Osteocyte (in vitro differentiated cells): ENCODE measurements at regions not wholly inside any gene's neighbourhood (a gene's known extent, or its start where the extent isn't known, plus 50 kb on each side); places are given as distances from the start of the nearest gene placed in this dataset.

Source experiments
- DNase-seq: peaks from one replicate; pipeline ENCODE4 v3.0.0; 2021; ENCODE audit warnings: mixed read lengths; ENCODE audit not compliant: unreplicated experiment; ENCODE audit errors: extremely low spot score
- H3K27ac Mint-ChIP-seq: one replicate; pipeline ENCODE4 v1.8.0; 2021; ENCODE audit warnings: mild to moderate bottlenecking, mixed read lengths; ENCODE audit not compliant: unreplicated experiment
- H3K27me3 Mint-ChIP-seq: one replicate; pipeline ENCODE4 v1.8.0; 2021; ENCODE audit warnings: mixed read lengths; ENCODE audit not compliant: unreplicated experiment
- H3K36me3 Mint-ChIP-seq: one replicate; pipeline ENCODE4 v1.8.0; 2021; ENCODE audit warnings: mixed read lengths; ENCODE audit not compliant: unreplicated experiment
- H3K4me1 Mint-ChIP-seq: one replicate; pipeline ENCODE4 v1.8.0; 2021; ENCODE audit warnings: mixed read lengths; ENCODE audit not compliant: unreplicated experiment
- H3K4me3 Mint-ChIP-seq: one replicate; pipeline ENCODE4 v1.8.0; 2021; ENCODE audit warnings: mild to moderate bottlenecking, moderate library complexity, mixed read lengths; ENCODE audit not compliant: unreplicated experiment
- H3K9me3 Mint-ChIP-seq: one replicate; pipeline ENCODE4 v1.8.0; 2021; ENCODE audit warnings: mixed read lengths; ENCODE audit not compliant: unreplicated experiment
- TF ChIP-seq, protein P1 (sequence below): fragments of 200-600 bp; sonication (generic); IDR thresholded peaks from 2 replicates; pipeline ENCODE4 v1.5.0; 2021; ENCODE audit warnings: antibody characterized with exemption, mild to moderate bottlenecking, moderate library complexity

- no peak overlapping the region for H3K27ac Mint-ChIP-seq
- H3K4me1 Mint-ChIP-seq, result peaks cover 5% of the 10 kb centered on the region
- DNase-seq, result no peak
- no peaks in the 10 kb centered on the region for H3K27me3 Mint-ChIP-seq
- no peak overlapping the region for H3K4me3 Mint-ChIP-seq
- no peaks in the 10 kb centered on the region for H3K36me3 Mint-ChIP-seq
- TF ChIP-seq, protein P1, sequence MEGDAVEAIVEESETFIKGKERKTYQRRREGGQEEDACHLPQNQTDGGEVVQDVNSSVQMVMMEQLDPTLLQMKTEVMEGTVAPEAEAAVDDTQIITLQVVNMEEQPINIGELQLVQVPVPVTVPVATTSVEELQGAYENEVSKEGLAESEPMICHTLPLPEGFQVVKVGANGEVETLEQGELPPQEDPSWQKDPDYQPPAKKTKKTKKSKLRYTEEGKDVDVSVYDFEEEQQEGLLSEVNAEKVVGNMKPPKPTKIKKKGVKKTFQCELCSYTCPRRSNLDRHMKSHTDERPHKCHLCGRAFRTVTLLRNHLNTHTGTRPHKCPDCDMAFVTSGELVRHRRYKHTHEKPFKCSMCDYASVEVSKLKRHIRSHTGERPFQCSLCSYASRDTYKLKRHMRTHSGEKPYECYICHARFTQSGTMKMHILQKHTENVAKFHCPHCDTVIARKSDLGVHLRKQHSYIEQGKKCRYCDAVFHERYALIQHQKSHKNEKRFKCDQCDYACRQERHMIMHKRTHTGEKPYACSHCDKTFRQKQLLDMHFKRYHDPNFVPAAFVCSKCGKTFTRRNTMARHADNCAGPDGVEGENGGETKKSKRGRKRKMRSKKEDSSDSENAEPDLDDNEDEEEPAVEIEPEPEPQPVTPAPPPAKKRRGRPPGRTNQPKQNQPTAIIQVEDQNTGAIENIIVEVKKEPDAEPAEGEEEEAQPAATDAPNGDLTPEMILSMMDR, result no peak
- no peaks in the 10 kb centered on the region for H3K9me3 Mint-ChIP-seq
Measured at GRCh38 chr3:101123081-101123480, 129.9 kb upstream of the ABI3BP start.

DNA sequence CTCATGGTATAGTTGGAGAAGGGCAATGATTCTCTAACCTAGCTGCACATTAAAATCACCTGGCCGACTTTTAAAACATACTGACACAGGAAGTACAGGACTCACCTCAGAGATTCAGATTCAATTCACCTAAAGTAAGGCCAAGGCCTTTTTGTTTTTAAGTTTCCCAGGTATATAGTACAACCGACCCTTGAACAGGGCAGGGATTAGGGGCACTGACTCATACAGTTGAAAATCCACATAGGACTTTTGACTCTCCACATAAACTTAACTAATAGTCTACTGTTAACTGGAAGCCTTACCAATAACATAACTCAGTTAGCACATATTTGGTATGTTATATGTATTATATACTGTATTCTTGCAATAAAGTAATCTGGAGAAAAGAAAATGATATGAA, 129.5 kb upstream of the ABI3BP start:
- Mint-ChIP-seq H3K9me3 (no peaks in the 10 kb centered on the region), H3K4me3 (no peak overlapping the region), H3K27ac (no peak overlapping the region), H3K4me1 (peaks cover 5% of the 10 kb centered on the region), H3K36me3 (no peaks in the 10 kb centered on the region), H3K27me3 (no peaks in the 10 kb centered on the region)
- no peak for DNase-seq
- TF ChIP-seq, protein P1, result no peak

DNA sequence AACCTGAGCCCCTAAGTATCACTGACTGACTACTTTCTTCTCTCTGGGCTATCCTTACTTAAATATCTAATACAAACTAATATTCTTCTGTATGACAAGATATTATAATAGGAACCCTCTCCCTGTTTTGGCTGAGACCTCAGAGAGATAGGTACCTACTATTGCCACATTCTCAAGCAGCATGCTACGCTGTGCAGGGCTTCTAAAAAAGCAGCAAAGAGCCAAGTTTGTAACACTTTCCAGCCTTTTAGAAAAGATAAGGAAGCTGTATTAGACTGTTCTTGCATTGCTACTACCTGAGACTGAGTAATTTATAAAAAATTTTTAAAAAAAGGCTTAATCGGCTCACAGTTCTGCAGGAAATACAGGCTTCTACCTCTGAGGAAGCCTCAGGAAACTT, 126.8 kb upstream of the ABI3BP start:
- TF ChIP-seq, protein P1, result no peak
- DNase-seq, result no peak
- H3K27me3 Mint-ChIP-seq, result no peaks in the 10 kb centered on the region
- no peak overlapping the region for H3K4me3 Mint-ChIP-seq
- H3K36me3 Mint-ChIP-seq, result no peaks in the 10 kb centered on the region
- H3K27ac Mint-ChIP-seq, result no peak overlapping the region
- no peaks in the 10 kb centered on the region for H3K9me3 Mint-ChIP-seq
- H3K4me1 Mint-ChIP-seq, result peaks cover 5% of the 10 kb centered on the region

DNA sequence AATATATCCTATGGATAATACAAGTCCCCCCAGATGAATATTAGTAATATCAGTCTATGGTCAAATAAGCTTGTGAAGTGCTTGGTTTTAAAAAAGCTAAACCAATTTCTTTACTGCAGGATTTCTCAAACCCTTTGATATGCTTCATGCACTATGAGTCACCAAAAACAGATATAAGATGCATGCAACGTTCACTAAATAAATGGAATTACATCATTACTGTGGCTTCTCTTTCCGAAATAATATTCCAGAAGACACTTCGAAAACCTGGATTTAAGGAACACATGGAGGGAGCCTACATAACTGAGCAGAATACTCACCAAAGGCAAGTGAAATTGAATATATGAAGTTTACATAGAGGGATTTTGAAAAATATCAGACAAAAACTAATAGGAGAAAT, 126.3 kb upstream of the ABI3BP start:
- no peak for DNase-seq
- TF ChIP-seq, protein P1, result no peak
- H3K27ac Mint-ChIP-seq, result no peak overlapping the region
- H3K9me3 Mint-ChIP-seq, result no peaks in the 10 kb centered on the region
- peaks cover 5% of the 10 kb centered on the region for H3K4me1 Mint-ChIP-seq
- no peak overlapping the region for H3K4me3 Mint-ChIP-seq
- H3K36me3 Mint-ChIP-seq, result no peaks in the 10 kb centered on the region
- no peaks in the 10 kb centered on the region for H3K27me3 Mint-ChIP-seq

GRCh38 chr3:101117980-101118379, 124.8 kb upstream of the ABI3BP start:
- Mint-ChIP-seq H3K4me1 (peaks cover 5% of the 10 kb centered on the region), H3K27ac (no peak overlapping the region), H3K4me3 (no peak overlapping the region), H3K36me3 (no peaks in the 10 kb centered on the region), H3K9me3 (no peaks in the 10 kb centered on the region), H3K27me3 (no peaks in the 10 kb centered on the region)
- no peak for DNase-seq
- TF ChIP-seq, protein P1, result no peak
